ENCODE measurements at regions not wholly inside any gene's neighbourhood (a gene's known extent, or its start where the extent isn't known, plus 50 kb on each side); places are given as distances from the start of the nearest gene placed in this dataset.

- no peak for DNase-seq
Measured at GRCh38 chr4:133096972-133097371, 52.1 kb upstream of the PCDH10 start.
